ENCODE measurements at regions not wholly inside any gene's neighbourhood (a gene's known extent, or its start where the extent isn't known, plus 50 kb on each side); places are given as distances from the start of the nearest gene placed in this dataset.

GRCh38 chr11:20293992-20294391 is 69.5 kb upstream of the HTATIP2 start:
- no peak overlapping the region for H3K4me3 ChIP-seq (replicated peaks in 1 of 4; ENCODE audit: control extremely low read depth in 1 of 4, insufficient read depth in 1 of 4, low read depth in 3 of 4, low read length in 4 of 4)
- H3K9me3 ChIP-seq (ENCODE audit: control insufficient read depth, insufficient read depth, low read depth, low read length) = no peaks in the 10 kb centered on the region
- H3K36me3 ChIP-seq (ENCODE audit: control insufficient read depth, insufficient read depth, low read length) = no peaks in the 10 kb centered on the region
- H2AFZ ChIP-seq (ENCODE audit: low read length) = no peak overlapping the region
- H4K20me1 ChIP-seq (ENCODE audit: control insufficient read depth, extremely low read depth, insufficient read depth, low read length) = no peaks in the 10 kb centered on the region
- H3K27ac ChIP-seq (ENCODE audit: insufficient read depth, low read length) = no peak overlapping the region
- no peaks in the 10 kb centered on the region for H3K79me2 ChIP-seq (ENCODE audit: control insufficient read depth, insufficient read depth, low read length)
- no peak overlapping the region for H3K9ac ChIP-seq (ENCODE audit: insufficient read depth, low read length)
- H3K4me1 ChIP-seq (ENCODE audit: control insufficient read depth, extremely low read depth, insufficient read depth, low read length) = no peaks in the 10 kb centered on the region
- no peak overlapping the region for H3K4me2 ChIP-seq (ENCODE audit: extremely low read depth, insufficient read depth, low read length)
- DNase-seq (ENCODE audit: low read depth in 2 of 2) = no peak
- H3K27me3 ChIP-seq (ENCODE audit: control insufficient read depth, insufficient read depth, low read length) = peaks cover 3% of the 10 kb centered on the region
- no peak for TF ChIP-seq EZH2 (IDR thresholded peaks at IDR 0.05; ENCODE audit: low read length, missing control alignments)
- TF ChIP-seq, protein P1, sequence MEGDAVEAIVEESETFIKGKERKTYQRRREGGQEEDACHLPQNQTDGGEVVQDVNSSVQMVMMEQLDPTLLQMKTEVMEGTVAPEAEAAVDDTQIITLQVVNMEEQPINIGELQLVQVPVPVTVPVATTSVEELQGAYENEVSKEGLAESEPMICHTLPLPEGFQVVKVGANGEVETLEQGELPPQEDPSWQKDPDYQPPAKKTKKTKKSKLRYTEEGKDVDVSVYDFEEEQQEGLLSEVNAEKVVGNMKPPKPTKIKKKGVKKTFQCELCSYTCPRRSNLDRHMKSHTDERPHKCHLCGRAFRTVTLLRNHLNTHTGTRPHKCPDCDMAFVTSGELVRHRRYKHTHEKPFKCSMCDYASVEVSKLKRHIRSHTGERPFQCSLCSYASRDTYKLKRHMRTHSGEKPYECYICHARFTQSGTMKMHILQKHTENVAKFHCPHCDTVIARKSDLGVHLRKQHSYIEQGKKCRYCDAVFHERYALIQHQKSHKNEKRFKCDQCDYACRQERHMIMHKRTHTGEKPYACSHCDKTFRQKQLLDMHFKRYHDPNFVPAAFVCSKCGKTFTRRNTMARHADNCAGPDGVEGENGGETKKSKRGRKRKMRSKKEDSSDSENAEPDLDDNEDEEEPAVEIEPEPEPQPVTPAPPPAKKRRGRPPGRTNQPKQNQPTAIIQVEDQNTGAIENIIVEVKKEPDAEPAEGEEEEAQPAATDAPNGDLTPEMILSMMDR (conservative IDR thresholded peaks at IDR 0.05 in 1 of 2, IDR thresholded peaks at IDR 0.05 in 1 of 2; ENCODE audit: low read depth in 1 of 2, low read length in 2 of 2) = no peak

DNA sequence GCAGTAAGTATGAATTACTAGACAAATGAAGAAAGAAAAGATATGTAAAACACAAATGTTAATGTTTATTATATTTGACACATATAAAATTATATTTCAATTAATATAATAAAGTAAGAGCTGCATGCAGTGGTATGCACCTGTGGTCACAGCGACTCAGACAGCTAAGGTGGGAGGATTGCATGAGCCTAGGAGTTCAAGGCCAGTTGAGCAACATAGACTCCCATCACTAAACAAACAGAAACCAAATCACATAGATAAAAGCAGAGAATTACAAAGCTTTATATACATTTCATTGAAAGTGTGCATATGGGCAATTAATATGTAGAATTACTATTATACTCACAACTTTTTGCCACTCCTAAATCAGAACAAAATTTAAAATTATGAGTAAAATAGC is 70.0 kb upstream of the HTATIP2 start:
- Histone ChIP-seq H3K36me3 (ENCODE audit: control insufficient read depth, insufficient read depth, low read length) (no peaks in the 10 kb centered on the region), H3K4me1 (ENCODE audit: control insufficient read depth, extremely low read depth, insufficient read depth, low read length) (no peaks in the 10 kb centered on the region), H3K9ac (ENCODE audit: insufficient read depth, low read length) (no peak overlapping the region), H3K79me2 (ENCODE audit: control insufficient read depth, insufficient read depth, low read length) (no peaks in the 10 kb centered on the region), H3K9me3 (ENCODE audit: control insufficient read depth, insufficient read depth, low read depth, low read length) (no peaks in the 10 kb centered on the region), H4K20me1 (ENCODE audit: control insufficient read depth, extremely low read depth, insufficient read depth, low read length) (no peaks in the 10 kb centered on the region), H2AFZ (ENCODE audit: low read length) (no peak overlapping the region), H3K27ac (ENCODE audit: insufficient read depth, low read length) (no peak overlapping the region), H3K4me3 (replicated peaks in 1 of 4; ENCODE audit: control extremely low read depth in 1 of 4, insufficient read depth in 1 of 4, low read depth in 3 of 4, low read length in 4 of 4) (no peak overlapping the region), H3K4me2 (ENCODE audit: extremely low read depth, insufficient read depth, low read length) (no peak overlapping the region), H3K27me3 (ENCODE audit: control insufficient read depth, insufficient read depth, low read length) (peaks cover 3% of the 10 kb centered on the region)
- TF ChIP-seq, protein P1 (conservative IDR thresholded peaks at IDR 0.05 in 1 of 2, IDR thresholded peaks at IDR 0.05 in 1 of 2; ENCODE audit: low read depth in 1 of 2, low read length in 2 of 2) = no peak
- TF ChIP-seq EZH2 (IDR thresholded peaks at IDR 0.05; ENCODE audit: low read length, missing control alignments) = no peak
- DNase-seq (ENCODE audit: low read depth in 2 of 2) = no peak

- Histone ChIP-seq H3K27ac (ENCODE audit: insufficient read depth, low read length) (no peak overlapping the region), H3K9me3 (ENCODE audit: control insufficient read depth, insufficient read depth, low read depth, low read length) (no peaks in the 10 kb centered on the region), H3K4me3 (replicated peaks in 1 of 4; ENCODE audit: control extremely low read depth in 1 of 4, insufficient read depth in 1 of 4, low read depth in 3 of 4, low read length in 4 of 4) (no peak overlapping the region), H4K20me1 (ENCODE audit: control insufficient read depth, extremely low read depth, insufficient read depth, low read length) (no peaks in the 10 kb centered on the region), H2AFZ (ENCODE audit: low read length) (no peak overlapping the region), H3K36me3 (ENCODE audit: control insufficient read depth, insufficient read depth, low read length) (no peaks in the 10 kb centered on the region), H3K9ac (ENCODE audit: insufficient read depth, low read length) (no peak overlapping the region), H3K27me3 (ENCODE audit: control insufficient read depth, insufficient read depth, low read length) (peaks cover 3% of the 10 kb centered on the region), H3K79me2 (ENCODE audit: control insufficient read depth, insufficient read depth, low read length) (no peaks in the 10 kb centered on the region), H3K4me2 (ENCODE audit: extremely low read depth, insufficient read depth, low read length) (no peak overlapping the region), H3K4me1 (ENCODE audit: control insufficient read depth, extremely low read depth, insufficient read depth, low read length) (no peaks in the 10 kb centered on the region)
- no peak for DNase-seq (ENCODE audit: low read depth in 2 of 2)
- no peak for TF ChIP-seq EZH2 (IDR thresholded peaks at IDR 0.05; ENCODE audit: low read length, missing control alignments)
- TF ChIP-seq, protein P1 (conservative IDR thresholded peaks at IDR 0.05 in 1 of 2, IDR thresholded peaks at IDR 0.05 in 1 of 2; ENCODE audit: low read depth in 1 of 2, low read length in 2 of 2) = no peak
Measured at GRCh38 chr11:20289732-20290131, 73.8 kb upstream of the HTATIP2 start.

Data from fibroblast of lung (primary cell).